Hematopoietic multipotent progenitor cell treated with erythropoietin and hydrocortisone succinate and interleukin-3 and kit ligand, for 15 days (in vitro differentiated cells): ENCODE measurements at regions not wholly inside any gene's neighbourhood (a gene's known extent, or its start where the extent isn't known, plus 50 kb on each side); places are given as distances from the start of the nearest gene placed in this dataset.

Experiments used
- DNase-seq: peaks from one replicate; pipeline ENCODE4 v3.0.0-alpha.2; 2015; ENCODE audit warnings: low spot score

- DNase-seq: no peak
Observed at GRCh38 chr15:81523867-81524266, 149.9 kb upstream of the TMC3 start.

GRCh38 chr15:81520480-81520879 is 146.5 kb upstream of the TMC3 start:
- DNase-seq: no peak

DNA sequence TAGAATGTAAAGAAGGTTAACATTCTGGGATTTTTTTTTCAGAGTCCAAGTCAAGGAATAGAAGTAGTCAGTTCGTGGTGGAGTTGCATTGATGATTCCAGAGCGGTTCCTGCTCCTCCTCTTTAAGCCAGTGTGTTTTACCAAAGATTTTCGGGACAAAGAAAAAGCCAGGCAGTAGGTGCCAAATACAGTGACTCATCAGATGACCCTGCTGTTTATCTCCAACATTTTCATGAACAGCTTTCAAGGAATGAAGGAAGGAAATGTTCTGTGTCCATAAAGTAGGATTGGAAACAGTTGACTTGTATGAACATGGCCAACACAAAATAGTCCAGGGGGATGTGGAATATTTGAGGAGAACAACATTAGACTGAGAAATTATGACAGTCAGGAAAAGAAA is 142.4 kb upstream of the TMC3 start:
- DNase-seq: no peak

- no peak for DNase-seq
Observed at GRCh38 chr15:81516012-81516411, 142.0 kb upstream of the TMC3 start.

DNA sequence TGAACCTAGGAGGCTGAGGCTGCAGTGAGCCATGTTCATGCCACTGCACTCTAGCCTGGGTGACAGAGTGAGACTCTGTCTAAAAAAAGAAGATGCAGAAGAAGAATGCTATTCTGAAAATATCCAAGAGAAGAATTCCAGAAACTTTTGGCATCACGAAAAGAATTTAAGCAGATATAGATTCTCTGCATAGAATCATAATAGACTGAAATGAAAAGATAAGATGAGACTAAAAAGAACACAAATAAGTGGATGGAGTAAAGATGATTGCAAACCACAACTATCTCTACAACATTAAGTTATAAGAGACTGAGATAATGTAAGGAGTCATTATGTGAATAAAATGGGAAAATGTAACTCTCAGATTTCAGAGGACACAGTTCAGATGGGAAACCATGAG is 140.7 kb upstream of the TMC3 start:
- no peak for DNase-seq

DNA sequence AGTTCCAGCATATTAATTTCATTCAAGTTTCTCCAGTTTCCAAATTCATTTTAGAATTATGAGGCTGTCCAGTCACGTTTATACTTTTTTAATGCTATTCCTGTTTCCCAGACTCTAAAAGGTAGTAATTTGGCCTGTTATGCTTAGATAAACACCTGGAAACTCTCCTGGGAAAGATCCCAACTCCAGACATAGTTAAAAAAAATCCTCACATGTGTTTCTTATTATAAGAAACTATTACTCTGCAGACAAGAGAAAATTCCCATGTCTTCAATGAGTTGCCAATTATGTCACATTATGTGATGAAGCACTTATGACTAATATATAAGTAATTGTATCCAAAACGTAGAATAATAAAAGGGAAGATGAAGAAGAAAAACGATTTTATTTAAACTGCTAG is 137.1 kb upstream of the TMC3 start:
- no peak for DNase-seq

GRCh38 chr15:81507831-81508230 is 133.8 kb upstream of the TMC3 start:
- DNase-seq: no peak

DNA sequence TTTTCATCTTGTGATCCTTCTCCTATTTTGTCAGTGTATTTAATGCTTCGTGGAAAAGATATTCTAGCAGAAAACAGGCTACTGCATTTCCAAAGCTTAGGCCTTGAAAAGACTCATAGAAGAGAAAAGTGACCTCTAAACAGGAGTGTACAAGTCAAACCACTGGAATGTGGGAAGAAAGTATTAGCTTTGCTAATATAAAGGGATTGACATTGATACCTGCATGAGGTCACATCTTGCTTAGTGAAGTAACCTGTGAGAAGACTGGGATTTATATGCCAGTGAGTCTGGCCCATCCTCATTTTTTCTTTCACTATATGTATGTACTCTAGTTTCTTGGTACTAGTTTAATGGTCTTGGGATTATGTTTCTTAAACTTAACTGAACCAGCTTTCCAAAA is 132.9 kb upstream of the TMC3 start:
- DNase-seq: no peak

DNA sequence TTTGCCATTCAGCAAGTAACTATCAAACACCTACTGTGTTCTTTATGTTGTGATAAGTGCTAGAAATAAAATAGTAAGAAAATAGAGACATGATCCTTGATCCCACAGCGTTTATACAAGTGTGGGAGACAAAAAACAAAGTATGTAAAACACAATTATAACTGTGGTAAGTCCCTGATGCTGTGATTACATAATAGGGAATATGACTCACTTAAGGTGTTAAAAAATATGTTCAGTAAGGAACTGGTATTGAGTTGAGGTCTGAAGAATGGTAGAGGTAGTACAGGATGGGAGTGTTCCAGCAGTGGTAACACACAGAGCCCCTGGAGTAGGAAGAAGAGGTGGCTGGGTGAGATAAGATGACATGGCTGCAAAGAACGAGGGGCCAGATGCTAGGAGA is 132.1 kb upstream of the TMC3 start:
- no peak for DNase-seq

- no peak for DNase-seq
Observed at GRCh38 chr15:81504170-81504905, 130.3 kb upstream of the TMC3 start.

DNA sequence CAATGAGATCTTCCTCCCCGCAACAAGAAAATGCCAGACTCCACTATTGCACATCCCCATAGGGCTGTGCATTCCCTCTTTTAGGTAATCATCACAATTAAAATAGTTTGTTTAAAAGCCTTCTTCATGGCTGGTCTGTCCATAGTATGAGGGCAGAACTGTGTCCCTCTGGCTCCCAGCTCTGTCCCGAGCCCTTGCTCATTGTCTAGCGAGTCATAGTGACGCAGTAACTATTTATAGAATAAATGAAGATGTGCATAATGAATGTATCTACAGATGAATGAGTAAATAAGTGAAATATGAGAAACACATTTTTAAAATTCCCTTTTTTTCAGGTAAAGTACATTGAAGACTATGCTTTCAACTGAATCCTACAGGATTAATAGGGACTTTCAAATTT is 128.4 kb upstream of the TMC3 start:
- no peak for DNase-seq

GRCh38 chr15:81500081-81500480 is 126.1 kb upstream of the TMC3 start:
- DNase-seq: no peak

DNA sequence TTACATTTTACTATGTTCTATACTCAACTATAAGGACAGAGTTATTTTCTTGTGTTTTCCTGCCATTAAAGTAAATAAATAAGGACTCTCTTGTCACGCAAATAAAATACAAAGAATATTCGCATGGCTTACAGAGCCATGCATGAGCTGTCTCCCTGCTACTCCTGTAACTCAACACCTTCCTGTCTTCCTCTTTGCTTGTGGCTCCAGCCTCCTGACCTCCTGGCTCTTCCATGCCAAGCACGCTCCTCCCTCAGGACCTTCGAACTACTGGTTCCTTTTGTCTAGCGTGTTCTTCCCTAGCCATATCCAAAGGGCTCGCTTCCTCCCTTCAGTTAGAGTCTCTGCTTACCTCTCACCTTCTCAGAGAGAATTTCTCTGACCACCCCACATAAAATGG is 124.3 kb upstream of the TMC3 start:
- no peak for DNase-seq

DNA sequence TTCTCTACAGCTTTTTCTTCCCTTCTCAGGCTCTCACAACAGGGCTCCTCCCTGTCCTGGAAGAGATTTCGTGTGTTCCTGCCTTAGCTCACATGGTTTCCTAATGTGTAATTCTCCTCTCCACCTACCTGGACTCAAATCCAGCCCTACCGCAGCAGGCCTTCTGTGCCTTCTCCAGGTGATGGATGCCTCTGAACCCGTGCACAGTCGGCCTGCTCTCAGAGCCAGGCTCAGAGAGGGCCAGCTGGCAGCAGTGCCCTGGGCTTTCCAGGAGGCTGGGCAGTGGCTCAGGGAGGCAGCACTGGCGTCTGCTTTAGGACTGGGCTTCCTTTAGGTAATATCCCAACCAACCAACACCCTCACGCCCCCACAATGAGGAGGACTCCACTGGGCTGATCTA is 123.2 kb upstream of the TMC3 start:
- DNase-seq: no peak

- DNase-seq: no peak
Observed at GRCh38 chr15:81495780-81496467, 121.9 kb upstream of the TMC3 start.

DNA sequence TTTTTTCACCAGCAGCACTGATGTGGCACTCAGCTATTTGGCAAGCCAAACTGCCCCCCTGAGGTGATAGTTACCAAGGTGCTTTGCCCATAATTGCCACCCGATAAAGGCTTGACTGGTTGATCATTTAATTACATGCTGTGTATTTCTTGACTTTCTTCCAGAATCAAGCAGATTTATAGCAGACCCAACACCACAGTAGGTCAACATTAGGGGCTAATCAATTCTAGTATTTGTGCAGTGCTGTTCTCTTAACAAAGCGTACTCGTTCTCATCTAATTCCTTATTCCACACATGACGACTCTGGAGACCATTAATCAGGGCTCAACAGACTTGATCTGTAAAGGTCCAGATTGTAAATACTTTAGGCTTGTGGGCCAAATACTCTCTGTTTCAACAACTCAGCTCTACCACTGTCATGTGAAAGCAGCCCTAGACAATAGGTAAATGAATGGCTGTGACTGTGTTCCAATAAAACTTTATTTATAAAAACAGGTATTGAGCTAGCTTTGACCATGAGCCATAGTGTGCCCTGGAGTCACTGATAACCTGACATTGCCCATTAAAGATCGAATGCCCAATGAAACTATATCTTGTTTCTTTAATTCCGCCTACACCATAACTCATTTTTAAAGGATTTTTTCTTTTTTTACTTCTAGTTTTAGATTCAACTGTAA is 119.1 kb upstream of the TMC3 start:
- DNase-seq: no peak

GRCh38 chr15:81492331-81492968 is 118.4 kb upstream of the TMC3 start:
- DNase-seq: no peak

- DNase-seq: no peak
Observed at GRCh38 chr15:81491414-81492096, 117.5 kb upstream of the TMC3 start.

DNA sequence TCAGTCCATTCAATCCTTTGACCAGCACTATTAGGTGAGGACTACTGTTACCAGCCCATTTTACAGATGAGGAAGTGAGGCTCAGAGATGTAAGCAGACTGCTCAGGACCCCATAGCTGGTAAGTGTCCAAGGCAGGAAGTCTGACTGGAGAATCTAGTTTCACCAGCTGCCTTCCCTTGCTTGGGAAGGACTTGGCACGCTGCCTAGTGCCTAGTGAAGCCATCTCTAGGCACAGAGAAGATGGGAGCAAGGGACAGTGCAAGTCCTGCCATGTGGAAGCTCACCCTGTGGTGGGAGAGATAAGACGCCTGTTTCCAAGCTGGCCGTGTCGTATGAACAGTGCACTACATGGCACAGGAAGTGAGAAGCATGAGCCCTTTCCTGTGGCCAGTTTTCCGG is 111.8 kb upstream of the TMC3 start:
- no peak for DNase-seq

DNA sequence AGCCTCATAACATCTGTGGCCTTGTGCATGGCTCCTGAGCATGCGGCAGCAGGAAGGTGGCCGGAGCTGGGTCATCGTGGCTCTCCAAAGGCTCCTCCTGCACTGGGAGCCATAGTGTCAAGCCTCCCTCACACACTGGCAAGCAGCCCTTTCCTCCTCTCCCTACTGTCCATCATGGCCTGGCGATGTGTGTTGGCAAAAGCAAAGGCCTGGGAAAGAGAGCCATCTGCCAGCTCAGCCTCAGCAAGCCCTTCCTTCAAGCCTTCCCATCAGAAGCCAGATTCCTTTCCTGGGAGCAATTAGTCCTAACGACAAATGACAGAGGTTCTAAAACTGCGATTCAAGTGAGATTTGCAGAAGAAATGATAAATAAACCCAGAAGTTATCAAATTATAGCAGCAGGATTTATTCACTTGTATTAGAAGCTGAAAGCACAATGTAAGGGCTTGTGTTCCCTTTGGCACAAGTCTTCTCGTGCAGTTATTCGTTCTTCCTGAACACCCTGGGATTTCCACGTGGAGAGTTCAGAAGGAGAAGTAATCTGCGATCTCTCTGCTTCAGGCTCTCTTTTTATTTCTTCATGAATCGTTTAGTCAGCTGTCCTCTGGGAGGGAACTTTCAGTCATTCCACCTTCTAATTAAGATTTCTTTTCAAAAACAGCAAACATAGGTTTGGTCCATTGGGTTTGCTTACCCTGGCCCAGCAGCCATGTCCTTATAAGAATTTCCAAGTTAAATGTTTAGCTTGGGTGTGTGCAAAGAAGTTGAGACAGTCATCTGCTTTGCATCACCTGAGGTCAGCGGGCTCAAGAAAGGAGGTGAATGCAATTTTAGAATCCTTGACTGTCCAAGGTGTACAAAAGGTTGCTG is 110.3 kb upstream of the TMC3 start:
- DNase-seq: no peak

GRCh38 chr15:81483496-81483895 is 109.5 kb upstream of the TMC3 start:
- no peak for DNase-seq
